ENCODE measurements at regions not wholly inside any gene's neighbourhood (a gene's known extent, or its start where the extent isn't known, plus 50 kb on each side); places are given as distances from the start of the nearest gene placed in this dataset.
A peak's percentile ranks its signal among the peaks of the same experiment; 100 is the strongest.

GRCh38 chr11:31895926-31896325 lies 84.8 kb upstream of the PAX6 start:
- DNase-seq, result no peak

- DNase-seq, result peak; percentile 7 to 15
These were observed 76.1 kb upstream of the PAX6 start for GRCh38 chr11:31887180-31887579.

- DNase-seq, result no peak
These were observed 73.0 kb upstream of the PAX6 start for GRCh38 chr11:31884080-31884479.

- DNase-seq, result no peak
These were observed 72.3 kb upstream of the PAX6 start for GRCh38 chr11:31883435-31883834.

- no peak for DNase-seq
These were observed 71.8 kb upstream of the PAX6 start for GRCh38 chr11:31882951-31883392.

GRCh38 chr11:31881825-31882224 lies 70.7 kb upstream of the PAX6 start:
- DNase-seq, result no peak

GRCh38 chr11:31879681-31880080 lies 68.6 kb upstream of the PAX6 start:
- DNase-seq, result no peak

- DNase-seq, result no peak
These were observed 66.7 kb upstream of the PAX6 start for GRCh38 chr11:31877863-31878262.

- DNase-seq, result no peak
These were observed 66.0 kb upstream of the PAX6 start for GRCh38 chr11:31877083-31877482.

- DNase-seq, result no peak
These were observed 64.9 kb upstream of the PAX6 start for GRCh38 chr11:31875866-31876560.

GRCh38 chr11:31874631-31875191 lies 63.6 kb upstream of the PAX6 start:
- DNase-seq, result no peak

- DNase-seq, result no peak
These were observed 62.0 kb upstream of the PAX6 start for GRCh38 chr11:31873124-31873523.

GRCh38 chr11:31872076-31872443 lies 60.9 kb upstream of the PAX6 start:
- DNase-seq, result no peak

GRCh38 chr11:31871310-31872075 lies 60.4 kb upstream of the PAX6 start:
- no peak for DNase-seq

GRCh38 chr11:31870609-31871309 lies 59.6 kb upstream of the PAX6 start:
- DNase-seq, result peak; percentile 12 to 32

GRCh38 chr11:31869986-31870385 lies 58.9 kb upstream of the PAX6 start:
- DNase-seq, result no peak

GRCh38 chr11:31865606-31866300 lies 54.6 kb upstream of the PAX6 start:
- no peak for DNase-seq

- DNase-seq, result no peak
These were observed 52.2 kb upstream of the PAX6 start for GRCh38 chr11:31863170-31863832.

GRCh38 chr11:31861011-31861410 lies 49.9 kb upstream of the PAX6 start:
- DNase-seq, result no peak

Data from activated CD4-positive, alpha-beta T cell treated with anti-CD3 and anti-CD28 coated beads, Interleukin-2, amount 50 U/mL, for 48 hours (primary cell).